WI38 (cell line): ENCODE measurements at regions not wholly inside any gene's neighbourhood (a gene's known extent, or its start where the extent isn't known, plus 50 kb on each side); places are given as distances from the start of the nearest gene placed in this dataset.

ENCODE experiments used
- H3K4me3 ChIP-seq: 2 replicates; pipeline ENCODE4 v1.5.1; 2011; ENCODE audit warnings: low read depth, mild to moderate bottlenecking, control low read depth, low read length
- TF ChIP-seq, protein P1 (sequence below): IDR thresholded peaks from 2 replicates; pipeline ENCODE4 v1.5.1; 2012; ENCODE audit warnings: low read depth, mild to moderate bottlenecking, control low read depth, low read length

DNA sequence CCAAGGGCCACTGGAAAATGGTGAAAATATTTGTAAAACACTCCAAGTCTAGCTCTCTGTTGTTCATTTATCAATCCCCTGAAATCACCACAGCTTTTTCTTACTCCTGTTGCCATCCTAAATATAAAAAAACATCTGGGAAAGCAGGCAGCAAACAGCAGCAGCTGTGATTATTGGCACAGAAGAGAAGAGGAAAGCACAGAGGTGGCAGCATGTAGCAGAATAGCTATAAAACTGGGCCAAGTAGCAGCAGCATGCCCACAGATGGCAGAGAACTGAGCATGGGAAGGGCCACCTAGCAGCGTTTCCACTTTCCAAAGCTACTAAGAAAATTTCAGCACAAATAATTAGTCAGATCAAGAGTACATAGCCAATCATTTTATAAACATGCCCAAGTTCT lies 307.2 kb downstream of the SLC7A11 start:
- TF ChIP-seq, protein P1, sequence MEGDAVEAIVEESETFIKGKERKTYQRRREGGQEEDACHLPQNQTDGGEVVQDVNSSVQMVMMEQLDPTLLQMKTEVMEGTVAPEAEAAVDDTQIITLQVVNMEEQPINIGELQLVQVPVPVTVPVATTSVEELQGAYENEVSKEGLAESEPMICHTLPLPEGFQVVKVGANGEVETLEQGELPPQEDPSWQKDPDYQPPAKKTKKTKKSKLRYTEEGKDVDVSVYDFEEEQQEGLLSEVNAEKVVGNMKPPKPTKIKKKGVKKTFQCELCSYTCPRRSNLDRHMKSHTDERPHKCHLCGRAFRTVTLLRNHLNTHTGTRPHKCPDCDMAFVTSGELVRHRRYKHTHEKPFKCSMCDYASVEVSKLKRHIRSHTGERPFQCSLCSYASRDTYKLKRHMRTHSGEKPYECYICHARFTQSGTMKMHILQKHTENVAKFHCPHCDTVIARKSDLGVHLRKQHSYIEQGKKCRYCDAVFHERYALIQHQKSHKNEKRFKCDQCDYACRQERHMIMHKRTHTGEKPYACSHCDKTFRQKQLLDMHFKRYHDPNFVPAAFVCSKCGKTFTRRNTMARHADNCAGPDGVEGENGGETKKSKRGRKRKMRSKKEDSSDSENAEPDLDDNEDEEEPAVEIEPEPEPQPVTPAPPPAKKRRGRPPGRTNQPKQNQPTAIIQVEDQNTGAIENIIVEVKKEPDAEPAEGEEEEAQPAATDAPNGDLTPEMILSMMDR, result no peak
- H3K4me3 ChIP-seq, result no peak overlapping the region

DNA sequence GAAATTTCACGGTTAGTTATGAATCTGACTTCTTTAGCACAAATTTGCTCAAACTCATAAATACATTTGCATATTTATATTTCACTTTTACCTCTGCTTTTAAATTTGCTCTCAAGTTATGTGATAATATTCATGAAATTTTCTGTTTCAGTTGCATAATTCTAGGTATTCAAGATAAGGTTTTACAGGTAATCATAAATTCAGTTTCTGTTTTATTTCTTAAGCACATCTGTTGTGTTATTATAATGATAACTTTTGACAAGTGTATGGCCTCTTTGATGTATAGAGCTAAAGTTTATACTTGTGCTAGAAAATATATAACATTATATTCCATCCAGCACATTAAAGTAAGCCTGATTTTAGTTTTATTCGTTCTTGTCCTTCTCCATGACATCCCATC lies 308.1 kb downstream of the SLC7A11 start:
- TF ChIP-seq, protein P1, result no peak

DNA sequence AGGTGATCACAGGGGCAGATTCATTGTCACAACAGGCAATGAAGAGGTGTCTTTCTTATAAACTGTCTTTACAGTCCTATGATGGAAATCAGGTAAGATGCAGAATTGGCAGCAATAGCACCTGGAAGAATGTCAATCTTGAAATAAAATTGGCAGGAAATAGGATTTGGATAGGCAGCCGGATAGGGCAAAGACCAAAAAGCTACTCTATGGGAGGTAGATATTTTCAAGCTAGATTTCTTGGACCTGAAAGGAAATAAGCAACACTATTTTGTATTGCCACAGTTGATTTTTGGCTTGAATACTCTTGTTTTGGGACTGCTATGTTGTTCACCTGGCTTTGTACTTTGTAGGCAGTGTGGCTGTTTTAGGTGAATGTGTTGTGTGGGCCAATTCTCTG lies 314.2 kb downstream of the SLC7A11 start:
- TF ChIP-seq, protein P1, result no peak
- no peak overlapping the region for H3K4me3 ChIP-seq

More for the DNA sequence above, 308.1 kb downstream of the SLC7A11 start:
- H3K4me3 ChIP-seq, result no peak overlapping the region

DNA sequence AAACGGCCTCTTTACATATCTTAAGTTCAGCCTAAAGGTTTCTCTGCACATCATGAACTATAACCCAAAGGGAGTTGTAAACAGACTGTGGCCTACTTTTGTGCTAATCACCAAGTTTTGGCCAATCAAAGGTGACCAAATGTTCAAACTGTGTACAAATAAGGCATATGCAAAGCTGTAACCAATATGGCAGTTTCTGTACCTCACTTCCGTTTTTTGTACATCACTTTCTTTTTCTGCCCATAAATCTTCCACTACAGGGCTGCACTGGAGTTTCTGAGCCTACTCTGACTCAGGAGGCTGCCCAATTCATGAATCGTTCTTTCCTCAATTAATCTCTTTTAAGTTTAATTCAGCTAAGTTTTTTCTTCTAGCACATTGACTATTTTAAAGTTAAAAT lies 318.7 kb downstream of the SLC7A11 start:
- TF ChIP-seq, protein P1, result no peak
- no peak overlapping the region for H3K4me3 ChIP-seq

DNA sequence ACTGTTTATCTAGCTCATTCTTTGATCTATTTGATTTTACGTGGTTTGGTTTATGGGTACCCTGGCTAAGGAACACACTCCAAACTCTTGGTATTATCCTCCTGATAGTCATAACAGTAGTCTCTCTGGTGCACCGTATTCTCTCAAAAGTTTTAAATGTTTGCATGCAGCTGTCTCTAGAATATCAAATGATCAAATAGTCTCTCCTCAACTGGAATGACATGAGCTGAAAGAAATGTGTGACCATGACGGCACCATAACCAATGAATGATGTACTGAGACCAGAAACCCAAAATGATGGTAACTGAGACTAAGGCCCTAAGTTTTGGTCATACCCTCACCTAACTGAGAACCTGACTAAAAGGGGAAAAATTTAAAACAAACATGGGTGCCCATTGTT lies 319.4 kb downstream of the SLC7A11 start:
- no peak overlapping the region for H3K4me3 ChIP-seq
- TF ChIP-seq, protein P1, result no peak

DNA sequence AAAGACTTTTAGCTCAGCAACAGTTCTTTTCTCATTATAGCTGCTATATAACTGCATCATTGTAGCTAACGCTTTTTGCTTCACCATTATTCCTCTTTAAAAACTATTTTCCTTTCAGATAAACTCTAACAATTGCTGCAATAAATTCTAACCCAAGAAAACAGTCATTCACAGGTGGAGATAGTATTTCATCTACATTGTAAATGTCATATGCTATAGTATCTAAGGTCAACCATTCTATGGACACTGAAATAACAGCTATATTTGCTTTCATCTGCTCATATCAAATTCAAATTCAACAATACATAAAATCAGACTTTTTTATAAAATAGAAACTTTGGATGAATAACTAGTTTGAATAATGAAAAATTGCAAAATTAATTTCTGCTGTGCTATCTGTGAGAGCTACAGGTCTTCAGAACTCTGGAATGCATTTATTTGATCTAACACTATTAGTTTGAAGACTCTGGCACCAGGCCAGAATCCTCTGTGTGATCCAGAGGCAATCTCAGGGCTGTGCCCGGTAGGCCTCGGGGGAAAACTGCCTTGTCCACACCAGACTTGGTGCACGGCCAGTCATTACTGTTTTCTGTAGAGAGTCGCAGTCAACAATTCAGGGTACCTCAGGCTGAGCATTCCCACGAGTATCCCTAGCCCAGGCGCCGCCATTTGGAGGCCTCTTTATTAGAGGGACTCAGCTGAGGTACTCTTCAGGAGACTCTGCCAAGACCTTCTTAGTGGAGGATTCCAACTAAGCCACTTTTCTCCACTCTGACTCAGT lies 332.4 kb downstream of the SLC7A11 start:
- no peak overlapping the region for H3K4me3 ChIP-seq
- TF ChIP-seq, protein P1, result no peak

DNA sequence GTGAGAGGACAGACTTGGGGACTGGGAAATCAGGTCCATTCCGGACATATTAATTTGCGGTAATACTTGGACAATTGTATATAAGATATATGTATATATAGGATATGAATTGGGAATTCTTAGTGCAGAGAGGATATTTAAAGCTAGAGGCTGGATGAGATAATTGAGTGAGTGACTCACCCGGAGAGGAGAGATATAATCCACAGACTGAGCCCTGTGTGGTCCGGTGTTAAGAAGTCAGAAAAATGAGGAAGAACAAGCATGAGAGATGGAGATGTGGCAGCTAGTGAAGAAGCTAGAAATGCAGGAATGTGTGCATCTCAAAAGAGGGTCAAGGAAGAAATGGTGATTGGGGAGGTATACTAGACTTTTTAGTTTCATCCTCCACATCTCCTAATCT lies 336.2 kb downstream of the SLC7A11 start:
- TF ChIP-seq, protein P1, result no peak
- H3K4me3 ChIP-seq, result no peak overlapping the region
